CD8-positive, alpha-beta memory T cell (primary cell): ENCODE measurements at regions not wholly inside any gene's neighbourhood (a gene's known extent, or its start where the extent isn't known, plus 50 kb on each side); places are given as distances from the start of the nearest gene placed in this dataset.
A peak's percentile ranks its signal among the peaks of the same experiment; 100 is the strongest.
"Not testable (repeated sequence)": the region's sequence is repeated elsewhere in the genome, so short reads cannot be mapped to it uniquely, and the experiment has no call there.

ENCODE experiments used
- CTCF ChIA-PET: fragments of 350-600 bp; sonication (Branson Sonifier 250); formaldehyde crosslinking; loops from one replicate; lab custom pipeline; 2021; ENCODE audit warnings: antibody characterized with exemption; lab: Charles Lee
- POLR2A ChIA-PET: fragments of 350-600 bp; sonication (Branson Sonifier 250); formaldehyde crosslinking; loops from one replicate; lab custom pipeline; 2021; ENCODE audit warnings: antibody characterized with exemption; lab: Charles Lee
- DNase-seq, 5 donors: peaks; one replicate each; pipeline versions ENCODE4 v3.0.0 to v3.0.0-alpha.2; 2020 to 2022; ENCODE audit warnings: mixed read lengths in 1 of 5
- H3K27ac ChIP-seq: one replicate; pipeline ENCODE4 v1.7.0; 2013; ENCODE audit warnings: low read depth, mild to moderate bottlenecking, low read length, moderate library complexity
- H3K27me3 ChIP-seq: 2 replicates; pipeline ENCODE4 v1.7.0; 2013; ENCODE audit warnings: low read length, mild to moderate bottlenecking; ENCODE audit not compliant: insufficient read depth, poor library complexity, severe bottlenecking
- H3K36me3 ChIP-seq: 2 replicates; pipeline ENCODE4 v1.7.0; 2013; ENCODE audit warnings: mild to moderate bottlenecking, low read length, moderate library complexity; ENCODE audit not compliant: insufficient read depth
- H3K4me1 ChIP-seq: 2 replicates; pipeline ENCODE4 v1.7.0; 2013; ENCODE audit warnings: mild to moderate bottlenecking, low read length, moderate library complexity; ENCODE audit not compliant: insufficient read depth
- H3K4me3 ChIP-seq: 2 replicates; pipeline ENCODE4 v1.7.0; 2013; ENCODE audit warnings: mild to moderate bottlenecking, low read length
- H3K9me3 ChIP-seq: 2 replicates; pipeline ENCODE4 v1.7.0; 2013; ENCODE audit warnings: mild to moderate bottlenecking, low read length
- H3K27ac Mint-ChIP-seq, 8 donors: one replicate each; pipeline ENCODE4 v1.8.0; 2020 to 2021; ENCODE audit warnings: mixed read lengths in 8 of 8, mild to moderate bottlenecking in 6 of 8, inconsistent platforms in 3 of 8, moderate library complexity in 3 of 8
- H3K27me3 Mint-ChIP-seq, 2 donors: one replicate each; pipeline ENCODE4 v1.8.0; 2020 to 2021; ENCODE audit warnings: mixed read lengths in 2 of 2, mild to moderate bottlenecking in 1 of 2, moderate library complexity in 1 of 2
- H3K36me3 Mint-ChIP-seq, 3 donors: one replicate each; pipeline ENCODE4 v1.8.0; 2020 to 2021; ENCODE audit warnings: mixed read lengths in 3 of 3, inconsistent platforms in 1 of 3, mild to moderate bottlenecking in 1 of 3
- H3K4me1 Mint-ChIP-seq, 3 donors: one replicate each; pipeline ENCODE4 v1.8.0; 2020 to 2021; ENCODE audit warnings: mixed read lengths in 3 of 3, inconsistent platforms in 1 of 3, mild to moderate bottlenecking in 1 of 3
- H3K4me3 Mint-ChIP-seq, 7 donors: one replicate each; pipeline ENCODE4 v1.8.0; 2020 to 2021; ENCODE audit warnings: mixed read lengths in 7 of 7, mild to moderate bottlenecking in 6 of 7, moderate library complexity in 4 of 7, inconsistent platforms in 2 of 7
- H3K9me3 Mint-ChIP-seq, 5 donors: one replicate each; pipeline ENCODE4 v1.8.0; 2020 to 2022; ENCODE audit warnings: mixed read lengths in 5 of 5, mild to moderate bottlenecking in 3 of 5, moderate library complexity in 2 of 5, inconsistent platforms in 1 of 5

DNA sequence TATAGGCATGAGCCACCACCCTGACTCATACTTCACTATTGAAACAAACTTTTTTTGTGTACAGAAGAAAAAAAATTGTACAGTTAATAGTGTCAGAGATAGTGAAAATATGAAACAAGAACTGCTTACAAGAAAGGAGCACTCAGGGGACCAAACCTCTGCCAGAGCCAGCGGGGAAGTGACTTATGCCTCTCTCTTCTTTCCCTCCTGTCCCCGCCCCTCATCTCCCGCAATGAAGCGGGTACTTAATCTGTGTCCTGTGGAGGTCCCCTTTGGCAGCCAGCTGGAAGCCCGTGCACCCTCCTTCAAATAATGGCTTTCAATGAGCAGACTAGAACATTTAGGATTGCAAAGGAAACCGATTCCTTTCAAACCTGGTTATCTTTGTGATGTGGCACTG is 51.5 kb downstream of the PPIAL4A start:
- Mint-ChIP-seq H3K4me3 (peak overlapping the region in 4 of 7 donors; percentile 23 to 96 (median 94)), H3K4me1 (peaks cover 22 to 45% (median 22%) of the 10 kb centered on the region in 3 donors), H3K36me3 (peaks cover 0 to 11% (median 0%) of the 10 kb centered on the region in 3 donors), H3K27ac (peak overlapping the region; percentile 90 to 100 (median 100))
- POLR2A ChIA-PET, H3K27me3 Mint-ChIP-seq, H3K4me3 ChIP-seq, H3K27me3 ChIP-seq, H3K36me3 ChIP-seq, H3K27ac ChIP-seq, H3K9me3 Mint-ChIP-seq, H3K9me3 ChIP-seq, H3K4me1 ChIP-seq, CTCF ChIA-PET: not testable (repeated sequence)
- DNase-seq, result peak in 1 of 5 donors; percentile 7

DNA sequence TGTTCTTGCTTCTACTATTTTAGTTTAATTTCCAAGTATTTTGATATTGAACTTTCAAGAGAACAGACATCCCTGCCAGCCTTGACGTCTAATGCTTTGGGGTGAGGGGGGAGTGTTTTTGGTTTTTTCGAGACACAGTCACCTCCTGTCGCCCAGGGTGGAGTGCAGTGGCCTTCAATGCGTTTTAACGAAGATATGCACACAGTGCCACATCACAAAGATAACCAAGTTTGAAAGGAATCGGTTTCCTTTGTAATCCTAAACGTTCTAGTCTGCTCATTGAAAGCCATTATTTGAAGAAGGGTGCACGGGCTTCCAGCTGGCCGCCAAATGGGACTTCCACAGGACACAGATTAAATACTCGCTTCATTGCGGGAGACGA is 52.3 kb downstream of the PPIAL4A start:
- Histone ChIP-seq H3K27ac (peak overlapping the region; percentile 93), H3K4me3 (peak overlapping the region; percentile 44)
- H3K4me1 ChIP-seq, H3K36me3 ChIP-seq, H3K27me3 Mint-ChIP-seq, POLR2A ChIA-PET, H3K9me3 ChIP-seq, H3K27me3 ChIP-seq, H3K9me3 Mint-ChIP-seq: not testable (repeated sequence)
- peak overlapping the region; percentile 98 to 100 (median 100) for H3K27ac Mint-ChIP-seq
- peak in 1 of 5 donors; percentile 4 for DNase-seq
- peaks cover 0 to 11% (median 0%) of the 10 kb centered on the region in 3 donors for H3K36me3 Mint-ChIP-seq
- peaks cover 23 to 46% (median 24%) of the 10 kb centered on the region in 3 donors for H3K4me1 Mint-ChIP-seq
- CTCF ChIA-PET, result interaction anchor here (0.6 kb wide), 1 partner anchor 91 kb away, joined by 3 read pairs; no protein-coding TSS in a partner anchor
- H3K4me3 Mint-ChIP-seq, result peak overlapping the region; percentile 82 to 96 (median 93)

DNA sequence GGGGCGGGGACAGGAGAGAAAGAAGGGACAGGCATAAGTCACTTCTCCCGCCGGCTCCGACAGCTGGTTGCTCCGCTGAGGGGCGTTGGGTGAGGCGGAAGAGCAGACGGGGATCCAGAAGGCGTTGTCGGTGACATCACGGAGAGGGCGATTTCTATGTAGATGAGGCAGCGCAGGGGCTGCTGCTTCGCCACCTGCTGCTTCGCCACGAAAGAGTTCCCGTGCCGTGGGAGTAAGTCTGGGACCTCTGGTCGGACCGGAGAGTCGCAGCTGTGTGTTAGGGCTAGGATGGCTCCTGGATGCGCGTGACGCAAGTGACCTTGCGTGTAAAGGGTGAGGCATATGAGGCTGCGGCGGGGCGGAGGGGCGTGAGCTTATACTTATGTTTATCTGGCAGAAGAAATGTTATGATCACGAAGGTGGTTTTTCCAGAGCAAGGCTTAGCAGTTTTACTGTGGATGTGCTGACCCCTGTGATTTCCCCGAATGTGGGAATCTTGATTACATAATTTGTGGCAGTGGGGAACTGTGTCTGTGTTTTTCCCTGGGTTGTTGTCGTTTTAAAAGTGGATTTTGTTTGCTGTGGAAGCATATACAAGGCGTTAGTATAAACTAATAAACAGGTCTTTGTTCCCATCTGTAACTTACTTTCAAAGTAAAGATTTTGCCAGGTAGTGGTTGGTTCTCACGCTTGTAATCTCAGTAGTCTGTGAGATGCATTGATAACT is 52.8 kb downstream of the PPIAL4A start:
- CTCF ChIA-PET, result interaction anchor here (0.6 kb wide), 1 partner anchor 92 kb away, joined by 3 read pairs; no protein-coding TSS in a partner anchor

DNA sequence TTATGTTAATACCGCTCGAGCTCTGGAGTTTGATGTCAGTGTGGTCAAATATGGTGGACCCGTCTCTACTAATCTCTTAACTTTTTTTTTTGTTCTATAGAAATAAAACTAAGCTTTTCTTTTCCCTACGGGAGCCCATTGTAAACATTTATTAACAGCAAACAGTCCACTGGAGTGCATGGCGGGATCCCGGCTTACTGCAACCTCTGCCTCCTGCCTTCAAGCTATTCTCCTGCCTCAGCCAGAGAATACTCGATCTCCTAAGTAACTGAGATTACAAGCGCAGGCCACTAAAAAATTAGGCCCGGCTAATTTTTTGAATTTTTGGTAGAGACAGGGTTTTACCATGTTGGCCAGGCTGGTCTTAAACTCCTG is 53.4 kb downstream of the PPIAL4A start:
- peak overlapping the region; percentile 98 to 100 (median 100) for H3K27ac Mint-ChIP-seq
- not testable (repeated sequence) for H3K27me3 Mint-ChIP-seq

More for the DNA sequence above, 52.8 kb downstream of the PPIAL4A start:
- Mint-ChIP-seq H3K4me1 (peaks cover 24 to 51% (median 28%) of the 10 kb centered on the region in 3 donors), H3K27ac (peak overlapping the region; percentile 98 to 100 (median 100)), H3K36me3 (peaks cover 0 to 14% (median 0%) of the 10 kb centered on the region in 3 donors), H3K4me3 (peak overlapping the region; percentile 82 to 96 (median 93))
- H3K27me3 ChIP-seq, H3K36me3 ChIP-seq, POLR2A ChIA-PET, H3K4me1 ChIP-seq, H3K27me3 Mint-ChIP-seq, H3K9me3 Mint-ChIP-seq, H3K9me3 ChIP-seq: not testable (repeated sequence)
- Histone ChIP-seq H3K4me3 (peak overlapping the region; percentile 44), H3K27ac (peak overlapping the region; percentile 93)
- peak; percentile 67 to 91 (median 81) for DNase-seq

DNA sequence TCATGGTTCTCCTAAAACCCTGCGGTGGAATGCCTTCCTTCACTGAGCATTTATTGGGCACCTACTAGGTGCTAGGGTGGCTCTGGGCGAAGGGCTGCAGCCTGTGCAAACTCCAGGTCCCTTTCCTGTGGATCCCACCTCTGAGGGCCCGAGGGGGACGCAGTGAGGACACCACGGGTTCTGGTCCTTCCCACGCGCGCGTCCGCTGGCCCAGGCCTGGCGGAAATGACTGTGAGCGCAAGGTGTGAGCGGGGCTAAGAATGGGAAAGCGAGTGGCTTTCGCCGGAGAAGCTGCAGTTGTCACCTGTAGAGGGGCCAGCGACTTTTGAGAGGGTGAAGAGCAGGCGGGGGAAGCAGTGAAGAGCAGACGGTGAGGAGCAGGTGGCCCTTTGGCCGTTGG is 55.1 kb downstream of the PPIAL4A start:
- DNase-seq, H3K36me3 ChIP-seq, H3K4me3 ChIP-seq, H3K4me1 ChIP-seq, H3K27ac ChIP-seq, H3K9me3 Mint-ChIP-seq, H3K4me3 Mint-ChIP-seq, H3K27me3 ChIP-seq, POLR2A ChIA-PET, H3K9me3 ChIP-seq, H3K27me3 Mint-ChIP-seq, CTCF ChIA-PET: not testable (repeated sequence)
- Mint-ChIP-seq H3K4me1 (peaks cover 24 to 42% (median 30%) of the 10 kb centered on the region in 3 donors), H3K36me3 (peaks cover 0 to 15% (median 2%) of the 10 kb centered on the region in 3 donors), H3K27ac (peak overlapping the region in 1 of 8 donors; percentile 26)

More for the DNA sequence above, 53.4 kb downstream of the PPIAL4A start:
- DNase-seq, H3K4me1 ChIP-seq, H3K27ac ChIP-seq, POLR2A ChIA-PET, H3K36me3 ChIP-seq, H3K9me3 ChIP-seq, H3K9me3 Mint-ChIP-seq, CTCF ChIA-PET, H3K27me3 ChIP-seq: not testable (repeated sequence)
- Mint-ChIP-seq H3K36me3 (peaks cover 0 to 14% (median 0%) of the 10 kb centered on the region in 3 donors), H3K4me1 (peaks cover 25 to 50% (median 26%) of the 10 kb centered on the region in 3 donors), H3K4me3 (peak overlapping the region in 6 of 7 donors; percentile 82 to 96 (median 94))
- peak overlapping the region; percentile 44 for H3K4me3 ChIP-seq

DNA sequence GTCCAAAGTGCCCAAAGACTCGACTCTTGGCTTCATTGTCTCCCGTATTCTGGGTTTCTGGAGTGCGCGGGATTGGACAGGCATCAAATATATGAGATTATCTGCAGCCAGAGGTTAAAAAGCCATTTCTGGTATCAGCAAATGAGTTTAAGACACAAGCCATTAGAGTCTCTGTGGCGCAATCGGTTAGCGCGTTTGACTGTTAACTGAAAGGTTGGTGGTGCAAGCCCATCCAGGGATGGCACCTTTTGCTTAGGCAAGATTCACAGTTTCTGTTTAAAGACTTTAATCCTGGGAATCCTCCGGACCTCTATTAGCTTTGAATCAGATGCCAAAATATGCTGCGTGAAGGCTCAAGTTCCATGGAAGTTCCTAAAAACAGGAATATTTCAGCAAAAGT is 55.6 kb downstream of the PPIAL4A start:
- H3K36me3 ChIP-seq, H3K9me3 ChIP-seq, POLR2A ChIA-PET, H3K27me3 ChIP-seq, H3K9me3 Mint-ChIP-seq, H3K27ac Mint-ChIP-seq, H3K27ac ChIP-seq, H3K4me3 Mint-ChIP-seq, DNase-seq, H3K4me3 ChIP-seq, H3K27me3 Mint-ChIP-seq, CTCF ChIA-PET, H3K4me1 ChIP-seq: not testable (repeated sequence)
- H3K36me3 Mint-ChIP-seq, result peaks cover 0 to 15% (median 2%) of the 10 kb centered on the region in 3 donors
- peaks cover 23 to 40% (median 30%) of the 10 kb centered on the region in 3 donors for H3K4me1 Mint-ChIP-seq

DNA sequence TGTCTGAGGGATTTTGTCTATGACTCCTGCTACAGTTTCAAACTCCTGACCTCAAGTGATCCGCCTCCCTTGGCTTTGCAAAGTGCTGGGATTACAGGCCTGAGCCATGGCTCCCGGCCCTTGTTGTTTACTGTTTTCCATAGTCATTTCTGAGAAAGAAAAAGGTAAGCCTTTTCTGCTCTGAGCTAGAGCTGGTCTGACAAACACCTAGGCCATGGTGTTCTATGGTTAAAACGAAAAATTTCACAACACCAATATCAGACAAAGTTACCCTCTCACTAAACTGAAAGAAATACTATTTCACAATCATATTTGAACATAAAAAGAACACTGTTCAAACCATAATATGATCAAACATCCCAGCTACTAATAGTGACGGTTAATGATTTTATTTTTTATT is 57.5 kb downstream of the PPIAL4A start:
- H3K27me3 Mint-ChIP-seq, H3K4me1 ChIP-seq, H3K9me3 ChIP-seq, H3K4me3 Mint-ChIP-seq, H3K9me3 Mint-ChIP-seq, DNase-seq, H3K27me3 ChIP-seq, CTCF ChIA-PET, POLR2A ChIA-PET, H3K27ac ChIP-seq, H3K36me3 ChIP-seq, H3K4me3 ChIP-seq: not testable (repeated sequence)
- H3K4me1 Mint-ChIP-seq, result peaks cover 15 to 32% (median 19%) of the 10 kb centered on the region in 3 donors
- H3K27ac Mint-ChIP-seq, result peak overlapping the region in 5 of 8 donors; percentile 18 to 87 (median 74)
- H3K36me3 Mint-ChIP-seq, result peaks cover 0 to 15% (median 2%) of the 10 kb centered on the region in 3 donors

DNA sequence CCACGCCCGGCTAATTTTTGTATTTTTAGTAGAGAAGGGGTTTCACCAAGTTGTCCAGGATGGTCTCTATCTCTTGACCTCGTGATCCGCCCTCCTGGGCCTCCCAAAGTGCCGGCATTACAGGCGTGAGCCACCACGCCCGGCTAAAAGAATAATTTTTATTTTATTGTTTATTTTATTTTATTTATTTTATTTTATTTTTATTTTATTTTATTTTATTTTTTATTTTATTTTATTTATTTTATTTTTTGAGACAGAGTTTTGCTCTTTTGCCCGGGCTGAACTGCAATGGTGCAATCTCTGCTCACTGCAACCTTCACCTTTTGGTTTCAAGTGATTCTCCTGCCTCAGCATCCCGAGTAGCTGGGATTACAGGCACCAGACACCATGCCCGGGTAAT is 60.2 kb downstream of the PPIAL4A start:
- peaks cover 9 to 16% (median 12%) of the 10 kb centered on the region in 3 donors for H3K4me1 Mint-ChIP-seq
- not testable (repeated sequence) for H3K4me3 ChIP-seq, H3K27ac Mint-ChIP-seq

More for the DNA sequence above, 60.2 kb downstream of the PPIAL4A start:
- H3K36me3 ChIP-seq, H3K27me3 Mint-ChIP-seq, H3K9me3 ChIP-seq, DNase-seq, CTCF ChIA-PET, H3K4me1 ChIP-seq, H3K27me3 ChIP-seq, H3K9me3 Mint-ChIP-seq, POLR2A ChIA-PET, H3K27ac ChIP-seq, H3K4me3 Mint-ChIP-seq: not testable (repeated sequence)
- H3K36me3 Mint-ChIP-seq, result peaks cover 4 to 25% (median 9%) of the 10 kb centered on the region in 3 donors
